Fibroblast of skin of abdomen (primary cell): ENCODE measurements at regions not wholly inside any gene's neighbourhood (a gene's known extent, or its start where the extent isn't known, plus 50 kb on each side); places are given as distances from the start of the nearest gene placed in this dataset.

Experiments used
- DNase-seq: peaks from one replicate; pipeline ENCODE4 v3.0.0-alpha.2; 2013

GRCh38 chr2:120441351-120441700, 95.4 kb downstream of the INHBB start:
- DNase-seq = no peak

GRCh38 chr2:120441744-120442471, 96.0 kb downstream of the INHBB start:
- DNase-seq = peak; percentile 14

GRCh38 chr2:120442541-120442922, 96.6 kb downstream of the INHBB start:
- DNase-seq = no peak

GRCh38 chr2:120442923-120443571, 97.1 kb downstream of the INHBB start:
- no peak for DNase-seq

GRCh38 chr2:120443946-120444345, 98.0 kb downstream of the INHBB start:
- DNase-seq = no peak

GRCh38 chr2:120444691-120445240, 98.8 kb downstream of the INHBB start:
- DNase-seq = no peak

- peak; percentile 12 for DNase-seq
These were observed 99.7 kb downstream of the INHBB start for GRCh38 chr2:120445449-120446143.

- no peak for DNase-seq
These were observed 100.5 kb downstream of the INHBB start for GRCh38 chr2:120446236-120447126.

- DNase-seq = no peak
These were observed 101.3 kb downstream of the INHBB start for GRCh38 chr2:120447127-120447785.

GRCh38 chr2:120448436-120448835, 102.5 kb downstream of the INHBB start:
- DNase-seq = no peak

GRCh38 chr2:120448961-120449810, 103.2 kb downstream of the INHBB start:
- DNase-seq = no peak

- DNase-seq = no peak
These were observed 104.4 kb downstream of the INHBB start for GRCh38 chr2:120450196-120450820.

GRCh38 chr2:120451334-120451733, 105.4 kb downstream of the INHBB start:
- no peak for DNase-seq

GRCh38 chr2:120452131-120452530, 106.2 kb downstream of the INHBB start:
- DNase-seq = no peak

- DNase-seq = no peak
These were observed 107.2 kb downstream of the INHBB start for GRCh38 chr2:120452945-120453634.

GRCh38 chr2:120453635-120453998, 107.7 kb downstream of the INHBB start:
- DNase-seq = no peak

GRCh38 chr2:120454654-120455385, 108.9 kb downstream of the INHBB start:
- peak; percentile 38 for DNase-seq

- DNase-seq = no peak
These were observed 109.5 kb downstream of the INHBB start for GRCh38 chr2:120455390-120455789.

- no peak for DNase-seq
These were observed 110.9 kb downstream of the INHBB start for GRCh38 chr2:120456867-120457266.
